Breast epithelium (tissue), 4 donors: ENCODE measurements at regions not wholly inside any gene's neighbourhood (a gene's known extent, or its start where the extent isn't known, plus 50 kb on each side); places are given as distances from the start of the nearest gene placed in this dataset.

Experiments used
- DNase-seq, 2 donors: peaks; one replicate each; pipeline ENCODE4 v3.0.0-alpha.2; 2019; ENCODE audit warnings: low spot score in 2 of 2
- H3K27ac ChIP-seq, 2 donors: fragments of 200-600 bp; sonication (generic) in 1 of 2; one replicate each; pipeline ENCODE4 v1.5.1; 2016 to 2019; ENCODE audit warnings: mild to moderate bottlenecking in 1 of 2
- H3K27me3 ChIP-seq, 2 donors: fragments of 200-600 bp; sonication (generic) in 1 of 2; one replicate each; pipeline versions ENCODE4 v1.5.1 to v1.6.0; 2017 to 2019; ENCODE audit warnings: control low read depth in 1 of 2, mild to moderate bottlenecking in 1 of 2
- H3K36me3 ChIP-seq: fragments of 200-600 bp; one replicate; pipeline ENCODE4 v1.5.1; 2019
- H3K4me1 ChIP-seq, 2 donors: fragments of 200-600 bp; sonication (generic); one replicate each; pipeline ENCODE4 v1.5.1; 2016 to 2019; ENCODE audit warnings: control low read depth in 1 of 2
- H3K4me3 ChIP-seq, 3 donors: fragments of 200-600 bp; sonication (generic); 1 replicate in 2 of 3; 2 replicates in 1 of 3; pipeline ENCODE4 v1.5.1; 2016 to 2019; ENCODE audit warnings: mild to moderate bottlenecking in 3 of 3, moderate library complexity in 2 of 3
- H3K9me3 ChIP-seq, 2 donors: fragments of 200-600 bp; sonication (generic) in 1 of 2; one replicate each; pipeline ENCODE4 v1.5.1; 2016 to 2019; ENCODE audit warnings: control low read depth in 1 of 2
- CTCF ChIP-seq, 3 donors: fragments of 450-650 bp; IDR thresholded peaks; one replicate each; pipeline ENCODE4 v1.5.1; 2016 to 2017; ENCODE audit warnings: antibody characterized with exemption in 3 of 3, mild to moderate bottlenecking in 3 of 3, moderate library complexity in 3 of 3
- POLR2A ChIP-seq: fragments of 450-650 bp; IDR thresholded peaks from one replicate; pipeline ENCODE4 v1.6.1; 2016; ENCODE audit warnings: antibody characterized with exemption, mild to moderate bottlenecking, moderate library complexity
- POLR2AphosphoS5 ChIP-seq, 3 donors: sonication (generic); formaldehyde crosslinking; IDR thresholded peaks; one replicate each; pipeline ENCODE4 v1.6.1; 2017; ENCODE audit warnings: antibody characterized with exemption in 3 of 3
- intact Hi-C: fragments of 100-400 bp; cut with DNase I; formaldehyde crosslinking; loops from one replicate; pipeline ENCODE4 v1.15.1; 2023; ENCODE audit warnings: low total_unique reads

GRCh38 chr7:24407965-24408364 lies 124.0 kb downstream of the NPY start:
- Histone ChIP-seq H3K27ac (no peak overlapping the region), H3K4me3 (no peak overlapping the region), H3K9me3 (no peaks in the 10 kb centered on the region), H3K4me1 (no peaks in the 10 kb centered on the region), H3K36me3 (no peaks in the 10 kb centered on the region), H3K27me3 (no peaks in the 10 kb centered on the region)
- no peak for TF ChIP-seq POLR2A
- TF ChIP-seq CTCF (IDR thresholded peaks at IDR 0.05) = no peak
- TF ChIP-seq POLR2AphosphoS5 (IDR thresholded peaks at IDR 0.05) = no peak
- intact Hi-C loops = loop anchor here (5.0 kb wide), 2 partner anchors 211 to 519 kb away; no protein-coding TSS in a partner anchor
- DNase-seq = no peak

GRCh38 chr7:24408798-24409430 lies 124.9 kb downstream of the NPY start:
- Histone ChIP-seq H3K36me3 (no peaks in the 10 kb centered on the region), H3K4me1 (no peaks in the 10 kb centered on the region), H3K4me3 (no peak overlapping the region), H3K27me3 (no peaks in the 10 kb centered on the region), H3K9me3 (no peaks in the 10 kb centered on the region), H3K27ac (no peak overlapping the region)
- intact Hi-C loops = loop anchor here (5.0 kb wide), 2 partner anchors 212 to 518 kb away; no protein-coding TSS in a partner anchor
- TF ChIP-seq POLR2A = no peak
- TF ChIP-seq POLR2AphosphoS5 (IDR thresholded peaks at IDR 0.05) = no peak
- no peak for TF ChIP-seq CTCF (IDR thresholded peaks at IDR 0.05)
- no peak for DNase-seq

GRCh38 chr7:24409431-24410024 lies 125.5 kb downstream of the NPY start:
- intact Hi-C loops = loop anchor here (5.0 kb wide), 2 partner anchors 212 to 518 kb away; no protein-coding TSS in a partner anchor
- Histone ChIP-seq H3K27ac (no peak overlapping the region), H3K4me1 (no peaks in the 10 kb centered on the region), H3K27me3 (no peaks in the 10 kb centered on the region), H3K36me3 (no peaks in the 10 kb centered on the region), H3K4me3 (no peak overlapping the region), H3K9me3 (no peaks in the 10 kb centered on the region)
- TF ChIP-seq CTCF (IDR thresholded peaks at IDR 0.05) (no peak), POLR2A (no peak), POLR2AphosphoS5 (IDR thresholded peaks at IDR 0.05) (no peak)
- DNase-seq = no peak

GRCh38 chr7:24411226-24411625 lies 127.2 kb downstream of the NPY start:
- no peaks in the 10 kb centered on the region for H3K9me3 ChIP-seq
- TF ChIP-seq POLR2A (no peak), POLR2AphosphoS5 (IDR thresholded peaks at IDR 0.05) (no peak), CTCF (IDR thresholded peaks at IDR 0.05) (no peak)
- DNase-seq = no peak
- no peaks in the 10 kb centered on the region for H3K4me1 ChIP-seq
- H3K27ac ChIP-seq = no peak overlapping the region
- no peaks in the 10 kb centered on the region for H3K36me3 ChIP-seq
- H3K4me3 ChIP-seq = no peak overlapping the region
- intact Hi-C loops = no loop called here
- no peaks in the 10 kb centered on the region for H3K27me3 ChIP-seq

- Histone ChIP-seq H3K36me3 (no peaks in the 10 kb centered on the region), H3K27ac (no peak overlapping the region), H3K4me3 (no peak overlapping the region), H3K9me3 (no peaks in the 10 kb centered on the region), H3K27me3 (no peaks in the 10 kb centered on the region), H3K4me1 (no peaks in the 10 kb centered on the region)
- no peak for TF ChIP-seq POLR2A
- no peak for TF ChIP-seq POLR2AphosphoS5 (IDR thresholded peaks at IDR 0.05)
- no peak for TF ChIP-seq CTCF (IDR thresholded peaks at IDR 0.05)
- no peak for DNase-seq
- intact Hi-C loops = no loop called here
Measured at GRCh38 chr7:24417526-24418120, 133.6 kb downstream of the NPY start.
